ENCODE measurements at regions not wholly inside any gene's neighbourhood (a gene's known extent, or its start where the extent isn't known, plus 50 kb on each side); places are given as distances from the start of the nearest gene placed in this dataset.

DNA sequence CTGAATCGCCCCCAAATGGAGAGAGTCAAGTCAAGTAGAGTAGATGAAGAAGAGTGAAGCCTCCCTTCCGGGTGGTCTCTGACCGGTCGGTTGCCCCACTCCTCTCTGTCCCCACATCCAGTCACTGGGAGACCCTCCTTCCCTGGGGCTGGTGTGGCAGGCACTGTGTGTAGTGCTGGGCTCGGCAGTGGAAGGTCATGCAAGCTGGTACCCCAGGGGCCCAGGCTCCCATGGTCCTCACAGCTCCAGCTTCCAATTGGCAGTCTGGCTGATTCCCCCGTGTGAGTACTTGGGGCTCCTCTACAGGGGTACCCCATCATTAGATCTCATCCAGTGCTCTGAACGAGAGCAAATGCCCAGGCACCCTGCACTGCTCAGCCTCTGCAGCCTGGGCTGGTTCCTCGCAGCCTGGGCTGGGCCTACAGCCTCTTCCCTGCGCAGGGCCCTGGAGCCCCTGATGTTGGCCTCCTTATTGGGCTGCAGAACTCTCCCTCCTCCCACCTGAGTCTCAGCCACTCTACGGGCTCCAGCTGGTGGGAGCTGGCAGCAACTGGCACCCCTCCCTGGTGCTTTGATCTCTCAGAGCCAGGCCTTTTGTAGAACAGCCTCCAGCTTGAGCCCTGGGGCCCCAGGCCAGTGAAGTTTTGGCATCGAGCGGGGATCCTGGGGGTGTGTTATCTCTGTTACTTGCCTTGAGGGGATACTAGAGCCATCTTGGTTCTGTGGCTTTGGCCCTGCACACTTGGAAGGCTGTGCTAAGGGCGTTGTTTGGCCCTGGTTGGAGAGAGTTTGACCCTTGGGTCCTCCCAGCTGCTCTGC lies 187.8 kb upstream of the HDAC4 start:
- no peak for TF ChIP-seq SIN3A (IDR thresholded peaks at IDR 0.05; ENCODE audit: borderline replicate concordance in 2 of 2, control insufficient read depth in 1 of 2, low read depth in 2 of 2, low read length in 2 of 2)
- no peak for TF ChIP-seq HNRNPH1 (optimal IDR thresholded peaks at IDR 0.05; ENCODE audit: low read depth, low read length)
